ENCODE measurements at regions not wholly inside any gene's neighbourhood (a gene's known extent, or its start where the extent isn't known, plus 50 kb on each side); places are given as distances from the start of the nearest gene placed in this dataset.

- intact Hi-C loops (cut with DNase I) = no loop called here
Measured at GRCh38 chr1:87899017-87899416, 570.3 kb downstream of the LMO4 start.

DNA sequence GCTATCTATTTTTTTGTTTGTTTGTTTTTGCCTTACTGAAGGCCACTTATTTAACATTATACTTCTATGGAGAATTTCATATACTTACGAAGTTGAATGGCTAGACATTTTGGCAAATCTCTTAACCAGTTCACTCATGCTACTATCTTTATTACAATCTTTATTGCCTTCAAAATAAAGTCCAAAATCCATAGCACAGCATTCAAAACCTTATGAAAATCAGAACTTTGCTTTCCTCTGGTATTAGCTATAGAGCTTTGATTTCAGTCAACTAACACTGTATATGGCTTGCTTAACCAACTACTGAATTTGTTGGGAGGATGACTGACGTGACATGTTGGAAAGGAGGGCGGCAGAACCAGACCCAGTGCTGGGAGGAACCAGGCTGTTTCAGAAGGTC lies 571.1 kb downstream of the LMO4 start:
- intact Hi-C loops (cut with DNase I) = no loop called here
- DNase-seq = no peak

More at GRCh38 chr1:87899017-87899416, 570.3 kb downstream of the LMO4 start:
- no peak for DNase-seq

DNA sequence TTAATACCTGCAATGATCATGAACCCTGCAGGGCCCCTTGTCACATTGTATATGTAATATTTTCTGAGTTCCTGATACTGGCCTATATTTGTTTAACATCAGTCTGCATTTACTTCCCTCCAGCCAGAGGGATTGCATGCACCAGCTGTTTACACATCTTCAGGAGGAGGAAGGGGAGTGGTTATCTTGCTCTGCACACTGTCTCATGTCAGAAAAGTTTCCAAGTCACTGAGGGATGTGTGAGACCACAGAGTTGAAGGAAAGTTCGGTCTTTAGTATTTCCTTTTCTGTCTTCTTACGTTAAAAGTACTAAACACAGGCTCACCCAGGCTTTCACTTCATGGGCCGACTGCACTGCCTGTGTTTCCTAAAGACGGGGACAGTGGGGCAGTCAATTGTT lies 574.1 kb downstream of the LMO4 start:
- DNase-seq = no peak
- intact Hi-C loops (cut with DNase I) = no loop called here

DNA sequence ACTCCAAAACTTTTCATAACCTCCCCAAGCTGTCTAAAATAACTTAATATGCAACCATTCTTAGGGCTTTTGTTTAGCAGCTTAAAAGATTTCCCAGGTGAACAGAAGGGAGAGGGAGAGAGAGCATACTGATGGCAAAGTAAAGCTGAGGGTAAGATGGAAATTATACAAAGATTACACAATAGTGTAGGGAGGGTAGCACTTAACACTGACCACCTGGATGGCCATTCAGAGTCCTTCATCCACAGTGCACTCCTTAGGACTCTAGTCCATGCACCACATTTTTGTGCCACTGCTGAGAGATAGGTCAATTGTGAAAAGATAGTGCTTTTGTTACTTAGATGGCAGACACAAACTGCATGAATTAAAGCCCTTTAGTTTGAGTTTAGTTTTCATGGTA lies 574.6 kb downstream of the LMO4 start:
- intact Hi-C loops (cut with DNase I) = no loop called here
- no peak for DNase-seq

DNA sequence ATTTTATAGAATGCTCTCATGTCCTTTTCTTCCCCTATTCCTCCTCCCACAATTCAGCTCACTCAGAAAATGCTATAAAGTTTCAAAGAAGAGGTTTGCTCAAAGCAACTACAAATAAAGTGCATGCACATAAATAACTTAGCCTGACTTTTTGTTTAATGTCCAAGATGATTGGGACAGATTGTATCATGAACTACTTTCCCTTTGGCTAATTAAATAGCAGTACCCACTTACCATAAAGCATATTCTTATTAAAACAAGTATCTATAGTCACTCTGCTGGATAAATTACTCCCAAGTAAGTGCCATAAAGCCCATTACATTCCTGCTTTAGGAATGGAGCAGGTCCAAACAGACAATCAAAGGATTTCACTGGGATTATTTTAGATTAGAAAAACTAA lies 576.0 kb downstream of the LMO4 start:
- intact Hi-C loops (cut with DNase I) = no loop called here
- no peak for DNase-seq

- no peak for DNase-seq
- intact Hi-C loops (cut with DNase I) = no loop called here
Measured at GRCh38 chr1:87905651-87906050, 577.0 kb downstream of the LMO4 start.

DNA sequence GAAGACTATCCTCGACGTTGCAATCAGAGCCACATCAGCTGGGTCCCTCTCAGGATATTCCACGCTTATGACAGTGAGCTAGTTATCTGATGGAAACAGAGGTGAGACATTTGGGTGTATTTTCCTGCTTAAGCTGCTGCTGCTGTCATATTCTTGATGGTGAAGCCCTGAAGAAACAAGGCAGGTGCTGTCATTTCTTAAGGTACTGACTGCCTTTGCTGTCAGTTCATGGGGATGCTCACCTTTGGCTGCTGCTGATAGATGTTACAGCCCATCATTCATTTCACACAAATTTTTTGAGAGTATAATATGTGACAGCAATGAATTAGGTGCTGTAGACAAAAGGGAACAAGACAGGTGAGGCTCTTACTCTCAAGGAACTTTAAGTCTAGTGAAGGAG lies 577.4 kb downstream of the LMO4 start:
- intact Hi-C loops (cut with DNase I) = no loop called here

DNA sequence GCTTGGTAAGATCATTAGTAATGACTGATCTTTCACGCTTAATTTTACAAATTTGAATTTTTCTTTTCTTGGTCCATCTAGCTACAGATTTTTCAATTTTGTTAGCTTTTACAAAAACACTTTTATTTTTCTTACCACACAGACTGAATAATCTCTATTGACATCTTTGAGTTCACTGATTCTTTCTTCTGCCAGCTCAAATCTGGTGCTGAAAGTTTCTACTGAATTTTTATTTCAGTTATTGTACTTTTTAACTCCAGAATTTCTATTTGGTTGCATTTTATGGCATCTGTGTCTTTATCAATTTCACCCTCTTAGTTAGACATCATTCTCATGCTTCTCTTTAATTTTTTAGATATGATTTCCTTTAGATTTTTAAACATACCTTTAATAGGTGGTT lies 584.7 kb downstream of the LMO4 start:
- intact Hi-C loops (cut with DNase I) = no loop called here
- DNase-seq = no peak

More for the DNA sequence above, 577.4 kb downstream of the LMO4 start:
- no peak for DNase-seq

DNA sequence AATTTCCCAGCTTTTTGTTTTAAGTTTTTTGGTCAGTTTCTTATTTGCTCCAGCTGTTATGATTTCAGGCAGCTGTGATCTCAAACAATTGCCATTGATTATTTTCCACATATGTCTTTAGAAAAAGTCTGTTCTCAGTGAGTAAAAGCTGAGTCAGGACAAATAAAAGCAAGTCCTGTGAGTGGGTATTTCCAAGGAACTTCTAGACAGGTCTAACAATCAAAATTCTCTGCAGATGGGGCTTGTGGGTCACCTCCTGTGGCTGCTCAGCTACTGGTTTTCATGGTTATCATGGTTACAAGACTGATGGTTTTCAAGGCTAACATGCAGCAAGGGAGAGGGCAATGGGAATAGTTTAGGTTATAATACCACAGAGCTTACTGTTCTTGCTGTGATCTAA lies 585.7 kb downstream of the LMO4 start:
- intact Hi-C loops (cut with DNase I) = no loop called here
- no peak for DNase-seq

GRCh38 chr1:87915771-87916170 lies 587.1 kb downstream of the LMO4 start:
- intact Hi-C loops (cut with DNase I) = no loop called here
- no peak for DNase-seq

GRCh38 chr1:87916965-87917364 lies 588.3 kb downstream of the LMO4 start:
- intact Hi-C loops (cut with DNase I) = no loop called here
- no peak for DNase-seq

DNA sequence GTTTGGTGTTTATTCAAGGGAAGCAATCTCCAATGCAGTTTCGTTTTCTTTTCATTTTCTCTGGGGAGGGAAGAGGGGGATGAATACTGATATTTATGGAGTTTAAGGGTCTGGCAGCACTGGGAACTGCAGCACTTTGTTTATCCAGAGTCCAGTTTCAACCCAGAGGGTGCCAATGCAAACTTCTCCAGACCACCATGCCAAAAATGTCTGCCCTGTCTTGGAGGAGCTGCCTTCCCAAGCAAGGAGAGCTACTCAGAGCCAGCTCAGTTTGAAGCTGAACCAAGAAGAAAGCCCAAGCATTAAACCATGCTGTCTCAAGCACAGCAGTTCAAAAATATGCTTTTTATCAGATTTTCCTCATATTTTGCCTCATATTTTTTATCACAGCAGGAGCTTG lies 589.7 kb downstream of the LMO4 start:
- intact Hi-C loops (cut with DNase I) = no loop called here
- DNase-seq = no peak

DNA sequence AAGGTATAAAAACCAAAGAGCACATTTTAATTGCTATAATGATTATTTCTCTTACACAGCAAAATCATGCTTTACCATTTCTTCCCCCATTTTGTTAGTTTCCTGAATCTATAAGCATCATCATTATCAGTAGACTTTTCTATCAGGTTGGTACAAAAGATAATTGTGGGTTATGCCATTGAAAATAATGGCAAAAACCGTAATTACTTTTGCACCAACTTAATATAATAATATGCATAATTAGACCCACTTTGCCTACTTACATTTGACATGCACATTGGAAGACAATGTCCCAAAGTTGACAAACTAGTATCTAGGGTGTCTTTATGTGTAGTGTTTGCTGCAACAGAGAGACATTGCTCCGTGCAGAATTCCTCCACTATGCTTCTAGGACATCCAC lies 594.2 kb downstream of the LMO4 start:
- DNase-seq = no peak
- intact Hi-C loops (cut with DNase I) = no loop called here

- DNase-seq = no peak
- intact Hi-C loops (cut with DNase I) = no loop called here
Measured at GRCh38 chr1:87926131-87926830, 597.6 kb downstream of the LMO4 start.

DNA sequence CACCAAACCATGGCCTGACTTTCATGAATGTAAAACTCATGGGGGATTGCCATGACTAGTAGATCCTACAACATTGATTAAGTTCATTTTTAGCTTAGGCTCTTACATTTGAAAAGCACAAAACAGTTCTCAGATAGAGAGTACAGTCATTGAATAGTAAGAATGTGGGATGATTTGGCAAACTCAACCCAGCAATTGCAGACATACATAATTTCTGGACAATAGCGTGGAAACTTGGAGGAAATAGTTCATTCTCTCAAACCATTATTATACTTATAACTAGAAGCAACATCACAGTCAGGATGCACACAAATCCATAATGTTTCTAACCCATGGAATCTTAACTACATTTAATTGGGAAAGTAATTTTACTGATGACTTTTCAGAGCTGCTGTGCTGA lies 598.2 kb downstream of the LMO4 start:
- DNase-seq = no peak
- intact Hi-C loops (cut with DNase I) = no loop called here

DNA sequence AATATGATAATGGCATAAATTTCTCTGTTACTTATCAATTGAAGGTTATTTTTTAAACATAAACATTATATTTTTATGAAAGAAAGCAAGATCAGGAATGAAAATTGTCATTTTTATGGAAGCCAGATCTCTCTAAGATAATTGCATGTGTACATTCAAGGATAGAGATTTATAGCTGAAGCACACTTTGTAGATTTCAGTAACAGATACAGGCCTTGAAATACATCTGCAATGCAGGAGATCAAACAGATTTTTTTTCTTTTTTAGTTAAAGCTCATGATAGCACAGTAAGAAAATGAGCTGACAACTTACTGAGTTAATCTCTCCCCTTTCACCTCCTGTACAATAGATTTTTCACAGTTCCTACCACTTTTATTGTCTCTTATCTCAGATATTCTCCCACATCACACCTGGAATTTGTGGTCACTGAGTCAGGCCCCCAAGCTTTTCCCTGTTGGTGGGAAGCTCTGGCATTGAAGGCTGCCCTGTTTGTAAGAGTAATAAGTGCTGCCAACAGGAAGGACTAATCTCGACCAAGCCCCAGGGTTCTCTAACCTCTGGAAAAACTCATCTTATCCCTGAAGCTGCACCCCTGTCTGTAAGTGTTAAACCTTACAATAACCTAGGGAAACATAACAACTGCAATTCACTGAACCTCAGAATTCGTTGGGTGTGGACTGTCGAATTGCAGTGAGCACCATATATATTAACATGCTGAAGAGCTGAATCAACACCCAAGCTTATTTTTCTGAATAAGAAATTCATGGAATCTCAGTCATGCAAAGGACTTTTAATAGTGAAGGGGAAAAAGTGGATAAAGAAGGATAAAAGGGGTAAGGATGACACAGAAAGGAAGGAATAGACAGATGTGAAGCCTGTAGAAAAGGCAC lies 599.0 kb downstream of the LMO4 start:
- intact Hi-C loops (cut with DNase I) = no loop called here
- DNase-seq = no peak

DNA sequence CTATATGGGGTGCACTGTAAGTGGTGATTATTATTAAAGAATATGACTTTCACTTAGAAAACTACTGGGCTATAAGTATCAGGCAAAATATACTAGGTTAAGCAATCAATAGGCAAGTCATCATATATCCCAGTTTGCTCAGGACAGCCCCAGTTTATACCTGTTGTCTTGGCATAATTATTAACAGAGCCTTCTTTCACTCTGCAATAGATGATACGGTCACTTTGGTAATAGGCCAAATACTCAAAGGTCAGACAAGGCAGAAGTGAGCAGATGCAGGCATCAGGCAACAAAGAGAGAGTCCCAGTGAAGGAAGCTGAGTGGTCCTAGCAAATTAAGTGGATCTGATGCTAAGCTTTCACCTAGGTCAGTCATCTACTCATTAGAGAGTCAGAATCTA lies 599.9 kb downstream of the LMO4 start:
- DNase-seq = no peak

DNA sequence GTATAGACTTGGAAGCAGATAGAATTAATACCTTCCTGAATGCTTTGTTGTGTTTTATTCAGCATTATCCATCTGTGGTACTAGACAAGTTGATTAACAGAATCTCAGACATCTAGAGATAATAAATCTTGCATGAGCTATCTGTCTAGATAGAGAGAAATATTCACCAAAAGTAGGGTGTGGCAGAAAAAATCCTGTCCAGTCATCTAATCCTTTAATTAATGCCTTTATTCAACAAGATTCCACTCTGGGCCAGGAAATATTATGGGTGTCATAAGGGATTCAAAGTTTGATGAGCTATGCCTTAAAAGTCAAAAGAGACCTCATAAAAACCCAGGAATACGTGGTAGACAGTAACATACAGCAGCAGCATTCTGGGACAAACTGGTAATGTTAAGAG lies 601.2 kb downstream of the LMO4 start:
- intact Hi-C loops (cut with DNase I) = no loop called here
- DNase-seq = no peak

More for the DNA sequence above, 599.9 kb downstream of the LMO4 start:
- intact Hi-C loops (cut with DNase I) = no loop called here

- intact Hi-C loops (cut with DNase I) = no loop called here
- DNase-seq = no peak
Measured at GRCh38 chr1:87930796-87931195, 602.1 kb downstream of the LMO4 start.

- intact Hi-C loops (cut with DNase I) = no loop called here
- DNase-seq = no peak
Measured at GRCh38 chr1:87933171-87933570, 604.5 kb downstream of the LMO4 start.

GRCh38 chr1:87935130-87935529 lies 606.5 kb downstream of the LMO4 start:
- DNase-seq = no peak
- intact Hi-C loops (cut with DNase I) = no loop called here

GRCh38 chr1:87937831-87938395 lies 609.2 kb downstream of the LMO4 start:
- intact Hi-C loops (cut with DNase I) = no loop called here

More at GRCh38 chr1:87937831-87938395, 609.2 kb downstream of the LMO4 start:
- DNase-seq = no peak
